H1 (cell line): ENCODE measurements at regions not wholly inside any gene's neighbourhood (a gene's known extent, or its start where the extent isn't known, plus 50 kb on each side); places are given as distances from the start of the nearest gene placed in this dataset.

Experiments used
- CHD2 ChIP-seq: IDR thresholded peaks from 2 replicates; pipeline ENCODE4 v1.6.1; 2012; ENCODE audit warnings: low read length, improper control_type of control experiment
- CTBP2 ChIP-seq: IDR thresholded peaks from 2 replicates; pipeline ENCODE4 v1.7.0; 2011; ENCODE audit warnings: borderline replicate concordance, mild to moderate bottlenecking, moderate library complexity, mixed read lengths, low read length; ENCODE audit not compliant: insufficient read depth, insufficient read length
- HDAC6 ChIP-seq: IDR thresholded peaks from one replicate; pipeline ENCODE4 v1.7.1; 2012; ENCODE audit warnings: low read depth, mild to moderate bottlenecking, inconsistent platforms, low read length, moderate library complexity
- POU5F1 ChIP-seq: IDR thresholded peaks from 2 replicates; pipeline ENCODE4 v1.6.1; 2011; ENCODE audit warnings: low read depth, mild to moderate bottlenecking, low read length, moderate library complexity
- TF ChIP-seq, protein P1 (sequence below): IDR thresholded peaks from 2 replicates; pipeline ENCODE4 v1.6.1; 2012; ENCODE audit warnings: low read length, inconsistent platforms

DNA sequence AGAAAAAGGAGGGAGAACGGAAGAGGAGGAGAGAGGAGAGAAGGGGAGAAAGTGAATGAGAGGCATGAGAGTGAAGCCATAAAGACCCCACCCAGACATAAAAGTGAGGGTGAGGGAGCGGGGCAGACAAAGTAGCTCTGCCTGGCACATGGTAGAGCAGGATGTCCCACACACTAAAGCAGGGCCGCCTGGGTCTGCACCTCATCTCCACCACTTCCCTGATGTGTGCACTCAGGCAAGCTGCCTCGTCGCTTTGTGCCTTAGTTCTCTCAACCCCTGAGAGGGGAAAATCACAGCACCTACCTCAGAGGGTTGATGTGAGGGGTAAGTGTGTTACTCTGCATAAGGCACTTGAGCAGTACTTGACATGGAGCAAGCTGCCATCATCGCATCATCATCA, 488.1 kb downstream of the COG6 start (continued):
- TF ChIP-seq, protein P1, sequence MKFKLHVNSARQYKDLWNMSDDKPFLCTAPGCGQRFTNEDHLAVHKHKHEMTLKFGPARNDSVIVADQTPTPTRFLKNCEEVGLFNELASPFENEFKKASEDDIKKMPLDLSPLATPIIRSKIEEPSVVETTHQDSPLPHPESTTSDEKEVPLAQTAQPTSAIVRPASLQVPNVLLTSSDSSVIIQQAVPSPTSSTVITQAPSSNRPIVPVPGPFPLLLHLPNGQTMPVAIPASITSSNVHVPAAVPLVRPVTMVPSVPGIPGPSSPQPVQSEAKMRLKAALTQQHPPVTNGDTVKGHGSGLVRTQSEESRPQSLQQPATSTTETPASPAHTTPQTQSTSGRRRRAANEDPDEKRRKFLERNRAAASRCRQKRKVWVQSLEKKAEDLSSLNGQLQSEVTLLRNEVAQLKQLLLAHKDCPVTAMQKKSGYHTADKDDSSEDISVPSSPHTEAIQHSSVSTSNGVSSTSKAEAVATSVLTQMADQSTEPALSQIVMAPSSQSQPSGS = no peak
- TF ChIP-seq HDAC6 (no peak), CHD2 (no peak), POU5F1 (no peak), CTBP2 (no peak)
- TF ChIP-seq, all 59 proteins: peak for 0
